MM.1S (cell line): ENCODE measurements at regions not wholly inside any gene's neighbourhood (a gene's known extent, or its start where the extent isn't known, plus 50 kb on each side); places are given as distances from the start of the nearest gene placed in this dataset.

Experiments
- CTCF ChIP-seq: fragments of 300-600 bp; sonication (generic); IDR thresholded peaks from 2 replicates; pipeline ENCODE4 v1.5.1; 2016; ENCODE audit warnings: antibody characterized with exemption, low read length, mixed read lengths
- EZH2 ChIP-seq: fragments of 300-600 bp; sonication (generic); optimal IDR thresholded peaks from 2 replicates; pipeline ENCODE3; 2017; ENCODE audit warnings: low read depth, mild to moderate bottlenecking, antibody characterized with exemption, low read length, mixed read lengths

- no peak for TF ChIP-seq CTCF
- TF ChIP-seq EZH2 = no peak
Observed at GRCh38 chr12:75922944-75923642, 108.5 kb downstream of the PHLDA1 start.
